ENCODE measurements at regions not wholly inside any gene's neighbourhood (a gene's known extent, or its start where the extent isn't known, plus 50 kb on each side); places are given as distances from the start of the nearest gene placed in this dataset.

DNA sequence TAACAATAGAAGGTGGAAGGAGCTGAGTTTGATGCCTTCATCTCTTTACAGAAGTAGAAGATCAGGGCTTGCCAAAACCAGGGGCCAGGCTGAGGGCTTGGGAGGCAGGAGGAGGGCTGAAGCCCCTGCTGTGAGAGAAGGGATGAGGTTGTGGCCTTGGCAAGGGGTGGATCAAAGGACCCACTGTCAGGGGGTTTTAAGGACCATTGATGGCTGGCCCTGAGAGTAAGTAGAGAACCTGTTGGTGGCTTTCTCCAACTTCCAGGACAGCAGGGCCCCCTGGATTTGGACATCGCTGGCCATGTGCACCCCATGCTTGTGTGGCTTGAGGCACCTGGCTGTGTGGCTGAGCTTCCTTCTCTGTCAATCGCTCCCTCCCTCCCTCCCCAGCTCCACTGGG lies 927.7 kb downstream of the TBC1D22A start:
- no peak for TF ChIP-seq POLR2AphosphoS5 (IDR thresholded peaks at IDR 0.05; ENCODE audit: low read depth, low read length)
- TF ChIP-seq, protein P1, sequence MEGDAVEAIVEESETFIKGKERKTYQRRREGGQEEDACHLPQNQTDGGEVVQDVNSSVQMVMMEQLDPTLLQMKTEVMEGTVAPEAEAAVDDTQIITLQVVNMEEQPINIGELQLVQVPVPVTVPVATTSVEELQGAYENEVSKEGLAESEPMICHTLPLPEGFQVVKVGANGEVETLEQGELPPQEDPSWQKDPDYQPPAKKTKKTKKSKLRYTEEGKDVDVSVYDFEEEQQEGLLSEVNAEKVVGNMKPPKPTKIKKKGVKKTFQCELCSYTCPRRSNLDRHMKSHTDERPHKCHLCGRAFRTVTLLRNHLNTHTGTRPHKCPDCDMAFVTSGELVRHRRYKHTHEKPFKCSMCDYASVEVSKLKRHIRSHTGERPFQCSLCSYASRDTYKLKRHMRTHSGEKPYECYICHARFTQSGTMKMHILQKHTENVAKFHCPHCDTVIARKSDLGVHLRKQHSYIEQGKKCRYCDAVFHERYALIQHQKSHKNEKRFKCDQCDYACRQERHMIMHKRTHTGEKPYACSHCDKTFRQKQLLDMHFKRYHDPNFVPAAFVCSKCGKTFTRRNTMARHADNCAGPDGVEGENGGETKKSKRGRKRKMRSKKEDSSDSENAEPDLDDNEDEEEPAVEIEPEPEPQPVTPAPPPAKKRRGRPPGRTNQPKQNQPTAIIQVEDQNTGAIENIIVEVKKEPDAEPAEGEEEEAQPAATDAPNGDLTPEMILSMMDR (IDR thresholded peaks at IDR 0.05): no peak
- no peak for TF ChIP-seq SIN3A (IDR thresholded peaks at IDR 0.05; ENCODE audit: borderline replicate concordance, insufficient read depth, low read depth, low read length)
- no peak for TF ChIP-seq TCF7L2 (IDR thresholded peaks at IDR 0.05; ENCODE audit: low read depth, low read length)
- TF ChIP-seq, protein P2, sequence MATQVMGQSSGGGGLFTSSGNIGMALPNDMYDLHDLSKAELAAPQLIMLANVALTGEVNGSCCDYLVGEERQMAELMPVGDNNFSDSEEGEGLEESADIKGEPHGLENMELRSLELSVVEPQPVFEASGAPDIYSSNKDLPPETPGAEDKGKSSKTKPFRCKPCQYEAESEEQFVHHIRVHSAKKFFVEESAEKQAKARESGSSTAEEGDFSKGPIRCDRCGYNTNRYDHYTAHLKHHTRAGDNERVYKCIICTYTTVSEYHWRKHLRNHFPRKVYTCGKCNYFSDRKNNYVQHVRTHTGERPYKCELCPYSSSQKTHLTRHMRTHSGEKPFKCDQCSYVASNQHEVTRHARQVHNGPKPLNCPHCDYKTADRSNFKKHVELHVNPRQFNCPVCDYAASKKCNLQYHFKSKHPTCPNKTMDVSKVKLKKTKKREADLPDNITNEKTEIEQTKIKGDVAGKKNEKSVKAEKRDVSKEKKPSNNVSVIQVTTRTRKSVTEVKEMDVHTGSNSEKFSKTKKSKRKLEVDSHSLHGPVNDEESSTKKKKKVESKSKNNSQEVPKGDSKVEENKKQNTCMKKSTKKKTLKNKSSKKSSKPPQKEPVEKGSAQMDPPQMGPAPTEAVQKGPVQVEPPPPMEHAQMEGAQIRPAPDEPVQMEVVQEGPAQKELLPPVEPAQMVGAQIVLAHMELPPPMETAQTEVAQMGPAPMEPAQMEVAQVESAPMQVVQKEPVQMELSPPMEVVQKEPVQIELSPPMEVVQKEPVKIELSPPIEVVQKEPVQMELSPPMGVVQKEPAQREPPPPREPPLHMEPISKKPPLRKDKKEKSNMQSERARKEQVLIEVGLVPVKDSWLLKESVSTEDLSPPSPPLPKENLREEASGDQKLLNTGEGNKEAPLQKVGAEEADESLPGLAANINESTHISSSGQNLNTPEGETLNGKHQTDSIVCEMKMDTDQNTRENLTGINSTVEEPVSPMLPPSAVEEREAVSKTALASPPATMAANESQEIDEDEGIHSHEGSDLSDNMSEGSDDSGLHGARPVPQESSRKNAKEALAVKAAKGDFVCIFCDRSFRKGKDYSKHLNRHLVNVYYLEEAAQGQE (IDR thresholded peaks at IDR 0.05; ENCODE audit: insufficient read depth in 1 of 2, low read depth in 2 of 2, low read length in 1 of 2): no peak

All from Panc1 (cell line).